Hepatocyte (in vitro differentiated cells): ENCODE measurements at regions not wholly inside any gene's neighbourhood (a gene's known extent, or its start where the extent isn't known, plus 50 kb on each side); places are given as distances from the start of the nearest gene placed in this dataset.

Source experiments
- DNase-seq: peaks from one replicate; pipeline ENCODE4 v3.0.0-alpha.2; 2016; ENCODE audit warnings: low spot score
- H2AFZ ChIP-seq: fragments of 200-600 bp; sonication (generic); 2 replicates; pipeline ENCODE4 v1.6.0; 2016; ENCODE audit warnings: antibody characterized with exemption, mild to moderate bottlenecking
- H3K27ac ChIP-seq: fragments of 200-600 bp; sonication (generic); 2 replicates; pipeline ENCODE4 v1.5.1; 2016; ENCODE audit warnings: mild to moderate bottlenecking
- H3K27me3 ChIP-seq: fragments of 200-600 bp; sonication (generic); 2 replicates; pipeline ENCODE4 v1.6.1; 2016
- H3K36me3 ChIP-seq: fragments of 200-600 bp; sonication (generic); replicated peaks from 2 replicates; pipeline ENCODE4 v1.5.1; 2016; ENCODE audit warnings: low read depth; ENCODE audit not compliant: insufficient read depth
- H3K4me1 ChIP-seq: fragments of 200-600 bp; sonication (generic); 2 replicates; pipeline ENCODE4 v1.5.1; 2016; ENCODE audit warnings: mild to moderate bottlenecking, moderate library complexity; ENCODE audit not compliant: insufficient read depth
- H3K4me2 ChIP-seq: fragments of 200-600 bp; sonication (generic); 2 replicates; pipeline ENCODE4 v1.6.0; 2016
- H3K4me3 ChIP-seq: fragments of 200-600 bp; sonication (generic); 2 replicates; pipeline ENCODE4 v1.5.1; 2016; ENCODE audit warnings: mild to moderate bottlenecking
- H3K79me2 ChIP-seq: fragments of 200-600 bp; sonication (generic); 2 replicates; pipeline ENCODE4 v1.6.0; 2017; ENCODE audit warnings: mild to moderate bottlenecking
- H3K9me2 ChIP-seq: fragments of 200-600 bp; sonication (generic); replicated peaks from 2 replicates; pipeline ENCODE4 v1.6.0; 2017; ENCODE audit warnings: mild to moderate bottlenecking; ENCODE audit not compliant: insufficient read depth
- H3K9me3 ChIP-seq: fragments of 200-600 bp; sonication (generic); 2 replicates; pipeline ENCODE4 v1.5.1; 2016; ENCODE audit warnings: low read depth, mild to moderate bottlenecking
- H4K20me1 ChIP-seq: fragments of 200-600 bp; sonication (generic); 2 replicates; pipeline ENCODE4 v1.6.0; 2016; ENCODE audit warnings: mild to moderate bottlenecking; ENCODE audit not compliant: insufficient read depth, poor library complexity, severe bottlenecking
- EZH2 ChIP-seq: fragments of 200-600 bp; sonication (generic); IDR thresholded peaks from 2 replicates; pipeline ENCODE4 v1.6.1; 2016; ENCODE audit warnings: antibody characterized with exemption, mild to moderate bottlenecking, borderline replicate concordance
- EZH2phosphoT487 ChIP-seq: fragments of 200-600 bp; sonication (generic); IDR thresholded peaks from one replicate; pipeline ENCODE4 v1.6.1; 2018; ENCODE audit warnings: antibody characterized with exemption, mild to moderate bottlenecking, low read depth, moderate library complexity; ENCODE audit not compliant: unreplicated experiment, severe bottlenecking
- WGBS: methylation state at CpG from one replicate; pipeline ENCODE4 v1.1.6; 2016; ENCODE audit warnings: low lambda C conversion rate; ENCODE audit errors: missing lambda C conversion rate; 5-methylcytosine and 5-hydroxymethylcytosine counted together
- TF ChIP-seq, protein P1 (sequence below): fragments of 200-600 bp; sonication (generic); IDR thresholded peaks from 2 replicates; pipeline ENCODE4 v1.5.1; 2016; ENCODE audit warnings: antibody characterized with exemption, mild to moderate bottlenecking; ENCODE audit not compliant: poor library complexity

- H3K4me3 ChIP-seq: no peak overlapping the region
- 34% methylated on average over 8 of the region's 8 CpGs for WGBS
- no peak overlapping the region for H3K27ac ChIP-seq
- H3K36me3 ChIP-seq: no peaks in the 10 kb centered on the region
- H2AFZ ChIP-seq: no peak overlapping the region
- H3K4me1 ChIP-seq: no peaks in the 10 kb centered on the region
- H4K20me1 ChIP-seq: no peaks in the 10 kb centered on the region
- H3K4me2 ChIP-seq: no peak overlapping the region
- no peak for DNase-seq
- no peaks in the 10 kb centered on the region for H3K79me2 ChIP-seq
- peaks cover 49% of the 10 kb centered on the region for H3K27me3 ChIP-seq
- TF ChIP-seq, protein P1, sequence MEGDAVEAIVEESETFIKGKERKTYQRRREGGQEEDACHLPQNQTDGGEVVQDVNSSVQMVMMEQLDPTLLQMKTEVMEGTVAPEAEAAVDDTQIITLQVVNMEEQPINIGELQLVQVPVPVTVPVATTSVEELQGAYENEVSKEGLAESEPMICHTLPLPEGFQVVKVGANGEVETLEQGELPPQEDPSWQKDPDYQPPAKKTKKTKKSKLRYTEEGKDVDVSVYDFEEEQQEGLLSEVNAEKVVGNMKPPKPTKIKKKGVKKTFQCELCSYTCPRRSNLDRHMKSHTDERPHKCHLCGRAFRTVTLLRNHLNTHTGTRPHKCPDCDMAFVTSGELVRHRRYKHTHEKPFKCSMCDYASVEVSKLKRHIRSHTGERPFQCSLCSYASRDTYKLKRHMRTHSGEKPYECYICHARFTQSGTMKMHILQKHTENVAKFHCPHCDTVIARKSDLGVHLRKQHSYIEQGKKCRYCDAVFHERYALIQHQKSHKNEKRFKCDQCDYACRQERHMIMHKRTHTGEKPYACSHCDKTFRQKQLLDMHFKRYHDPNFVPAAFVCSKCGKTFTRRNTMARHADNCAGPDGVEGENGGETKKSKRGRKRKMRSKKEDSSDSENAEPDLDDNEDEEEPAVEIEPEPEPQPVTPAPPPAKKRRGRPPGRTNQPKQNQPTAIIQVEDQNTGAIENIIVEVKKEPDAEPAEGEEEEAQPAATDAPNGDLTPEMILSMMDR: no peak
- TF ChIP-seq EZH2phosphoT487 (no peak), EZH2 (no peak)
- no peaks in the 10 kb centered on the region for H3K9me3 ChIP-seq
- H3K9me2 ChIP-seq: no peaks in the 10 kb centered on the region
These were observed 61.4 kb upstream of the SIX3 start for GRCh38 chr2:44880125-44880483.

- H3K27me3 ChIP-seq: peaks cover 57% of the 10 kb centered on the region
- no peaks in the 10 kb centered on the region for H3K9me3 ChIP-seq
These were observed 59.6 kb upstream of the SIX3 start for GRCh38 chr2:44881856-44882255.

GRCh38 chr2:44883356-44883755 lies 58.1 kb upstream of the SIX3 start:
- Histone ChIP-seq H3K27me3 (peaks cover 54% of the 10 kb centered on the region), H3K9me3 (no peaks in the 10 kb centered on the region), H3K36me3 (no peaks in the 10 kb centered on the region), H3K27ac (no peak overlapping the region), H3K4me3 (no peak overlapping the region), H3K79me2 (no peaks in the 10 kb centered on the region), H2AFZ (no peak overlapping the region), H4K20me1 (no peaks in the 10 kb centered on the region), H3K9me2 (no peaks in the 10 kb centered on the region), H3K4me1 (no peaks in the 10 kb centered on the region), H3K4me2 (no peak overlapping the region)
- TF ChIP-seq, protein P1: no peak
- TF ChIP-seq EZH2phosphoT487 (no peak), EZH2 (no peak)
- 100% methylated on average over 4 of the region's 4 CpGs for WGBS
- no peak for DNase-seq

More at GRCh38 chr2:44881856-44882255, 59.6 kb upstream of the SIX3 start:
- no peak overlapping the region for H3K27ac ChIP-seq
- H3K4me2 ChIP-seq: no peak overlapping the region
- no peak overlapping the region for H2AFZ ChIP-seq
- no peak overlapping the region for H3K4me3 ChIP-seq
- no peaks in the 10 kb centered on the region for H3K36me3 ChIP-seq
- no peaks in the 10 kb centered on the region for H3K4me1 ChIP-seq
- no peaks in the 10 kb centered on the region for H3K79me2 ChIP-seq
- no peak for DNase-seq
- TF ChIP-seq, protein P1: no peak
- TF ChIP-seq EZH2phosphoT487 (no peak), EZH2 (no peak)
- H4K20me1 ChIP-seq: no peaks in the 10 kb centered on the region
- no peaks in the 10 kb centered on the region for H3K9me2 ChIP-seq

- Histone ChIP-seq H3K4me2 (no peak overlapping the region), H3K27ac (no peak overlapping the region), H3K36me3 (no peaks in the 10 kb centered on the region), H2AFZ (no peak overlapping the region), H3K9me2 (no peaks in the 10 kb centered on the region), H3K79me2 (no peaks in the 10 kb centered on the region), H3K4me1 (no peaks in the 10 kb centered on the region), H3K27me3 (peaks cover 50% of the 10 kb centered on the region), H3K4me3 (no peak overlapping the region), H4K20me1 (no peaks in the 10 kb centered on the region), H3K9me3 (no peaks in the 10 kb centered on the region)
- WGBS: 86% methylated on average over 3 of the region's 3 CpGs
- TF ChIP-seq EZH2 (no peak), EZH2phosphoT487 (no peak)
- TF ChIP-seq, protein P1: no peak
- no peak for DNase-seq
These were observed 57.3 kb upstream of the SIX3 start for GRCh38 chr2:44884231-44884630.
